Superior temporal gyrus (tissue), 1 donor: ENCODE measurements at regions not wholly inside any gene's neighbourhood (a gene's known extent, or its start where the extent isn't known, plus 50 kb on each side); places are given as distances from the start of the nearest gene placed in this dataset.

ENCODE experiments used
- DNase-seq: peaks from one replicate; pipeline ENCODE4 v3.0.0-alpha.2; 2016; ENCODE audit errors: extremely low spot score

- DNase-seq = no peak
Observed at GRCh38 chr3:187951452-187952190, 202.3 kb upstream of the LPP start.

DNA sequence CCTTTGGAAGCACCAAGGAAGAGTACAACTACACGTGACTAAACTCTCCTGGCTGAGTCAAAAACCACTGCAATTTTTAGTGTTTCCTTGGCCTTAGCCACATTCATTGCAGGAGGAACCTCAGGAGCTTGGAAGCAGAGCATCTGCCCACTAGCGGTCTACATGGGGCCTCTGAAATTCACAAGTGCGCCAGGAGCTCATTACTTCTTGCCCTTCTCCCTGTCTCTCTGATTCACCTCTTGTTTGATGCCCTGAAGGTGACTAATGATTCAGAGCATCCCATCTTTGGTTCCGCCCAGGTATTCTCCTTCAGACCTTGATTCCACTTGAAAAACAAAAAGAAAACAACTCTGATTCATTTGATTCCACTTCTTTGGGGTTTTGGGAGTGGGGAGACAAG is 201.1 kb upstream of the LPP start:
- DNase-seq = no peak

- DNase-seq = no peak
Observed at GRCh38 chr3:187954516-187954872, 199.5 kb upstream of the LPP start.

GRCh38 chr3:187954873-187955586 is 198.9 kb upstream of the LPP start:
- DNase-seq = no peak

DNA sequence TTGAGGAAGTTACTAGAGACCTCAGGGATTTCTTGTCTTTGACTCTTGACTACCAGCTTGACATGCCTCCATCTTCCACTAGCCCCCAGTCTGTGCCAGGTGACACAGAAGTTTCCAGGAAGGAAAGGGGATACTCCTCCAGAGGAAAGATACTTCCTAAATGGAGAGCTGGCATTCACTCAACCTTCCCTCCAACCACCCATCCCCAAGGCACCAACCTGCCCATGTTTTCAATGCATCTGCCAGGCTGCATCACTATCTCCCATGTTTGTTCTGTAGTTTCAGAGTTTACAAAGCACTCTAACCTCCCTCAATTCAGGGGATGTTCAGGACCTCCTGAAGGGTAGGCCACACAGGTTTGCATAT is 198.4 kb upstream of the LPP start:
- no peak for DNase-seq

GRCh38 chr3:187957165-187957581 is 196.8 kb upstream of the LPP start:
- DNase-seq = no peak

DNA sequence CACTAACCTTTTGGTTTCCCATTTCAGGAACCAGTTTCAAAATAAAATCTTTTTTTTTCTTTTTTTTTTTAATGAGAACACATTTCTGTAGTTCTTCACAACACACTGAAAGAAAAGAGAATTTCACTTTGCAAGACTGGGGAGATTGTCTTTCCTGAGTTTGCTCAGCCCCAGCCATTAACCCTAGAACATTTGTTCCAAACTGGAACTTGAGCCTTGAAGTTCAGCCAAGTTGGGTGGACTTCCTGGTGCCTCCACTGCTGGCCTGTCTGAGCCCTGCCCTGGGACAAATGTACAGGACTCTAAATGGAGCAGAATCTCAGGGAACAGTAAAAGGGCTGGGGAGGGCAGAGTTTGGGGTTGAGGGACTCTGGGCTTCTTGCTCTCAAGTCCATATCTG is 196.4 kb upstream of the LPP start:
- no peak for DNase-seq

DNA sequence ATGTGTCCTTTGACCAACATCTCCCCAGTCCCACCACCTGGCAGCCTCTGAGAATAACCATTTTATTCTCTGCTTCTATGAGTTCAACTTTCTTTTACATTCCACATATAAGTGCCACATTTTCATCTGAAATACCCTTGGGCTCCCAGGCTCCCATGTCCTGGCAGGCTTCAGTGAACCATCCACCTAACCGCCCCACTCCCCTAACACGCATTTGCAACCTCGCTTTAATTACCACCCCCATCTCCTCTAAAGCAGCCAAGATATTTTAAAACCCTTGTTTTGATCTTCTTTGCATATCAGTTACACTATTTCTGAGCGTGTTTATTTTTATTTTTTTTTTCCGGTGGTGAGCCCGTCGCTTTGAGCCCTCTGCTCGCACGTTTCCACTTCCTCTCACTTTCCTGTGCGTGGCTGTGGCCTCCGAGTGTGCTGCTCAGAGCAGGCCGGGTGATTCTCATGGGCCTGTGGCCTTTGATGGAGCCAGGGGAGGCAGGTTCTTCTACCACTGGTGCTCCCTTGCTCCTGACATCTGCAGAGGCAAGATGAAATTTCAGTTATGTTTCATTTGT is 195.4 kb upstream of the LPP start:
- no peak for DNase-seq

- no peak for DNase-seq
Observed at GRCh38 chr3:187960820-187961219, 193.1 kb upstream of the LPP start.

- no peak for DNase-seq
Observed at GRCh38 chr3:187961366-187961765, 192.6 kb upstream of the LPP start.

- no peak for DNase-seq
Observed at GRCh38 chr3:187963003-187963676, 190.8 kb upstream of the LPP start.

DNA sequence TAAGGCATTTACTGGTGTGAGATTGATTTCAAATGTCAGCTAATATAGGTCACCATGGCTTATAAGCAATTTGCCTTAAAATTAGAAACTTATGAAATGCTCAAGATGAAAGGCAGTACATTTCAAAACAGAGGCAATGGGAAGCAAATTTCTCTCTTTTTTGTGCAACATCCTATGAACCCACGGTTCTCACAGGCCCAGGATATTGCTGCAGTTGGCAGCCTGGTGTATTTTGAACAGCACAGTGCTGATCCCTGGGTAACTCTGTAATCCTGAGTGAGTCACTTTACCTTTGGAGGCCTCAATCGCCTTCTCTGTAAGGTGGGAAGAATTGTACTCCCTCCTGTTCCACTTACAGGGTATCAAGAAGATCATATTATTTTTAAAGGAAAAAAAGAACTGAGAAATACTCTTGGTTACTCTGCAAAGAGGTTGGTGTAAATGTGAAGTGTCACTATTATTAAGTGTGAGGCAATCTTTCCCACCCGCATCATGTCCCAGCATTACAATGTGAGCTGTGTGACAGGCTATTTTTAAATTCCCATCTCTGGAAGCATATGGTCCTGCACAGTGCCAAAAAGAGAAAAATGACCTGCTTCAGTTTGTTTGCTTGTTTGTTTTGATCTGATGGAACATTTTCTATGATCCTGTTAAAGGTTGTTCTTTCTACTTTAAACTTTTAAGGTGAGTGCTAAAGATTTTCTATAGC is 190.1 kb upstream of the LPP start:
- DNase-seq = no peak

DNA sequence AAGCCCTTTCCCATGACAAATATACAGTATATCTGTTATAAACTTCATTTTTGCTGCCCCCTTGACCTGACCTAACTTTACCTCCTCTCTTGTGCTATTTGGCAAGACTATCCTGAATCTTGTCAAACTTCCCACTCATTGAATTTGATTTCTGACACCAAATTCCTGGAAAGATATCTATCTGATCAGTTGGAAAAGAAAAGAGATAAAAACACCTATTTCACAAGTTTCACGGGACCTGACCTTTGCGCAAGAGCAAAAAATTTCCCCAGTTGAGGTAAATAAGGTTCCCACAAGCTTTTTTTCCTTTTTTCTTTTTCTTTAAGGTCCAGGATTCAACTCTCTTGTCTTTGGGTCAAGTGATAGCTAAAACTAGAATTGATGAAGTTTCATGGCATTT is 189.2 kb upstream of the LPP start:
- DNase-seq = no peak

- peak; percentile 17 for DNase-seq
Observed at GRCh38 chr3:187966096-187966495, 187.9 kb upstream of the LPP start.

DNA sequence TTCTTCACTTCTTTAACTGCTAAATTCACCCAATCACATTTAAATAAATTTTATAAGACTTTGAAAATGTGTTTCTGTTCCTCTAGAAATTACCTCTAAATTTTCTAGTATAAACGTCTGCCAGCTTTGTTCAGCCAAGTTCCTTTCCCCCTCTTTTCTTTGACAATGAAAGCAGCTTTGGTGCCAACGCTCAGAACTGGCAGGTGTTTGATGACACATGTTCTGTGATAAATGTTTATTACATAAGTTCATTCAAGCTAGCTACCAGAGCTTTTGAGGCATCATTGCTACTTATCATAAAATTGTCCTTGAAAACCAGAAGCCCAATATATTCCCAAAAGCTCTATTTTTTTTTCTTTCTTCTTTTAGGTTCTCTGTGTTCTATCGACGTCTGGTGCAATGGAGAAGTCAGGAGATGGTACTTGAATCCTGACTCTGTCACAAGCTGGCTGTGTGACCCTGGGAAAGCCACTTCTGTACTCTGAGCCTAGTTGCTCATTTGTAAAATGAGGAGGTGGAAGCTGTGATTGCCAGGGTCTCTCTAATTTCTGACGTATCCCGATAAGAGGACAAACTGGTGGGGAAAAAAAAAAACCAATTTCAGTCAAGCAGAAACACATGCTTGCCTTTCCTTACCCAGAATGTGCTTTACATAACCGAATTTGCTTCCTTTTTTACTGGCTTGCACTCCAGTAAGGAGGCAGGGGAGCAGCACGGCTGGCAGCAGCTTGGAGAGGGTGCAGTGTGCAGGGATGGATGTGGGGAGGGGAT is 187.1 kb upstream of the LPP start:
- DNase-seq = peak; percentile 70

DNA sequence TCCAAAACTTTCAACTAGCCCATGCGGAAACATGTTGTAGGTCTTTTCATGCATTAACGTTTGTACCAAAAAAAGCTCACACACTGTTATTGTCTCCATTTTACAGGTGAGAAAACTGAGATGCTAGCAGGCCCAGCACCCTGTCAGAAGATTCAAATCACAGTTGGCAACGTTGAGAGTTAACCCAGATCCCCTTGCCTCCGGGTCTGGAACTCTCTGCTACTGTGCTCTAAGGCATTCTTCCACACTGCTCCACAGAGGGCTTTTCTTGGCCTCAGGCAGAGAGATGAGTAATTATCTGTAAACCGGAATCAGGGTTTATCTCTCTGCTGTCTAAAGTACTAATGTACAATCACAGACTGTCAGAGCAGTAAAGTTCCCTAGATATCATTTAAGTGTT is 186.0 kb upstream of the LPP start:
- DNase-seq = no peak

DNA sequence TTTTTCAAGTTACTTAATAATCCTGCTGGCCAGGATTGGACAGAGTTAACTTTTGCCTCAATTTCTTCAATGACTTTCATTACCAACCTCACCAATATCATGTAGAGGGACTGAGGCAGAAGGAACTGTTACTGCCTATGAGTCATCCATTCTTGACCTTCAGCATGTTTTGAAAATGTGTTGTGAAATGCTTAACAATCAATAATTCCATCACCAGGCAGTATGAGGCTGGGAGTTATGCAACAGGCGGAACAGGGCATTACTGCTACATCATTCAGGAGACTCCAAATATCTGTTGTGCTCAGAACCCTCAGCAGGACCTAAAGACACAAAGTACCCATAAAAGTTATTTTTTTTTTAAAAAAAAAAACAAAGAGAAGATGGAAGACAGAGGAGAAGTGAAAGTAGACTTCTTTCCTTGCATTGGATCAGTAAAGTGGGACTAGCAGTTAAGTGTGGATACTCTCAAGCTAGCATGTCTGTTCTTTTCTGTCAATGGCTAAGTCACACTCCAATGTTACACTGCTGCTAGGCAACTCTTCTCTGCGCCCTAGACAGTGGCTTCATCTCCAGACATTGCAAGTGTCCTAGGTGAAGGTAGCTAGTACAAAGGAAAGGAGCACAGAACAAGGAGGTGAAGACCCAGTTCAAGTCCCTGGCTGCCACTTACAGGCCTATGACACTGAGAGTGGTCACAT is 184.9 kb upstream of the LPP start:
- no peak for DNase-seq

DNA sequence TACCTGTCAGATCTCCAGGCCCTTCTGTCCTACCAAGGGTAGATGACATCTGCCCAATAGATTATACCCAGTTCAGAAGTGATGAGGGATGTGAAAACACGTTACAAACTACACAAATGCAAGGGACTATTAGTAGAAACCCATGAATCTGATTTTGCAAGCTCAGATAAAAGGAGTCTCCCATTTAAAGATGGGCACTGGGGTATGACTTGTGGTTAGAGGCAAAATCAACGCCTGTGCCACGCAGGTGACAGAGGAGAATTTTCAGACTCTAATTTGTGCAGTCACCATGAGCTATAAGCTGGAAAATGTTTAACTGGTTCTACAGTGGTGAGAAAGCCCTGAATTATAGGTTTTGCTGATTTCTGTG is 184.4 kb upstream of the LPP start:
- no peak for DNase-seq

DNA sequence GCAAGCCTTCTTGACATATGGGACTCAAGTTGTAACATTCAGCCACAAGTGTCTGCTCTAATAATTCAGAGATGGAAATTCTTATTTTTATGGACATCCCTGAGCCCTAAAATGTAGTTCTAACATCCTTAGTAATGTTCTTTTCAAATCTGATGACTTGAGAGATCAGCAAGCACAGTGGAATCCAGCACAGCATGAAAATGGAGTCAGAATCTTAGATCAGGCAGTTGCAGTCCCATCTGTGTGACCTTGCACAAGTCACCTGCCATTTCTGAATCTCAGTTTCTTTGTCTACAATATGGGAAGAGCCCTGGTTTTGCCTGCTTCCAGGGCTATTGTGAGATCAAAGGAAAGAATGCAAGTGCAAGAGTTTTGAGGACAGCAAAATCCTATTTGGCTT is 183.9 kb upstream of the LPP start:
- no peak for DNase-seq

- DNase-seq = no peak
Observed at GRCh38 chr3:187971629-187972028, 182.3 kb upstream of the LPP start.

DNA sequence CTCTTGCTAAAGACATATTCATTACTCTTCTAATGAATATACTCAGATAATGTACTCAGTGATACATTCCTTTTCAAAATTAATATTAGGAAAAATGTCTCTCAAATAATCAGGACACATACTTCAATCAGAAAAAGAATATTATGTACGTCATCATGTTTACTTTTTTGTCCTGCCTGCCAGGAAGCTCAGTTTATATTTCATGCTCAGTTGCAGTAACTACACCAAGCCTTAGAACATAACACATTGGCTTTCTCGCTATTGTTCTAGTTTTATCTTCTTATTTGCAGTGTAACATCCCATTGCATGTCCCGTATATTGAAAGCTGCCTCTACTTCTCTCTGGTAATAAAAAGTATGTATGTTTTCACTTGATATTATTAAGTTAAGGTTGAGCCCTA is 181.5 kb upstream of the LPP start:
- no peak for DNase-seq
